Activated CD8-positive, alpha-beta memory T cell treated with anti-CD3 and anti-CD28 coated beads, Interleukin-2, amount 50 U/mL, for 1 hour (primary cell): ENCODE measurements at regions not wholly inside any gene's neighbourhood (a gene's known extent, or its start where the extent isn't known, plus 50 kb on each side); places are given as distances from the start of the nearest gene placed in this dataset.
"Not testable (repeated sequence)": the region's sequence is repeated elsewhere in the genome, so short reads cannot be mapped to it uniquely, and the experiment has no call there.

Source experiments
- DNase-seq: peaks from one replicate; pipeline ENCODE4 v3.0.0-alpha.2; 2020; ENCODE audit errors: extremely low read depth

DNA sequence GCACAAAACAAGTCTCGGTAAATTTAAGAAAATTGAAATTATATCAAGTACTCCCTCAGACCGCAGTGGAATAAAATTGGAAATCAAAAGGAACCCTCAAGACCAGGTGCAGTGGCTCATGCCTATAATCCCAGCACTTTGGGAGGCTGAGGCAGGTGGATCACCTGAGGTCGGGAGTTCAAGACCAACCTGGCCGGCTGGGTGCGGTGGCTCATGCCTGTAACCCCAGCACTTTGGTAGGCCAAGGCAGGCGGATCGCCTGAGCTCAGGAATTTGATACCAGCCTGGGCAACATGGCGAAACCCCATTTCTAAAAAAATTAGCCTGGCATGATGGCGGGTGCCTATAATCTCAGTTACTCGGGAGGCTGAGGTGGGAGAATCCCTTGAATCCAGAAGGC lies 135.7 kb upstream of the RAG2 start:
- DNase-seq = not testable (repeated sequence)

DNA sequence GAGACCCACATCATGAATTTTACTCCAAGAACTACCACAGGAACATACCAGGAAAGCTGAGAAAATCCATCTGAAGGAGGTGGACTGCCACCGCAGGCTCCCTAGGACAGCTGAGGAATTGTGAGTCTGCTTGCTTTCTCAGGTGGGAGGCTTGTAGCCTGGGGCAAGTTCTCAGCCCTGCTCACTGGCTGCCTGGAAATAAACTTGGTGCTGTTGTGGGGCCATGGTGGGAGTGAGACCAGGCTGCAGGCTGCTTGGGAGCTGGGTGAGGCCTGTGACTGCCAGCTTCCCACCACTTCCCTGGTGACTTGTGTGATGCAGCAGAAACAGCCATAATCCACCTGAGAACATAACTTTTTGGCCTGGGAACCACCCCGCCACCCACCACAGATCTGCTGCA lies 132.7 kb upstream of the RAG2 start:
- DNase-seq = no peak

DNA sequence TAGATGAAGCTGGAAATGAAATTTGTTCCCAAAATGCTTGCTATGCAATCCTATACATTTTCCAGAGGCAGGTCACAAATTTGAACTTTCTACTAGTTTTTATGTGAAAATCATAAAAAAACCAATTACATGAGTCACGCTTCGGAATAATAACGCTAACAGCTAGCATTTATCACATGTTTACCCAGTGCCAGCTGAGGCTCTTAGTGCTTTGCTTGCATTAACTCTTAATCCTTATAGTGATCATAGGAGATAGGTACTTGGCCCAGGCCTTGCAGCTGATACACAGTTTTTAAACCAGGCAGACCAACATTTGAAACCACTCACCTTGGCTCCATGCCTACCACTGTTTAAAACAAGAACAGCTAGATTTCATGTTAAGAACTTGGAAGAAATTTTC lies 131.8 kb upstream of the RAG2 start:
- no peak for DNase-seq

DNA sequence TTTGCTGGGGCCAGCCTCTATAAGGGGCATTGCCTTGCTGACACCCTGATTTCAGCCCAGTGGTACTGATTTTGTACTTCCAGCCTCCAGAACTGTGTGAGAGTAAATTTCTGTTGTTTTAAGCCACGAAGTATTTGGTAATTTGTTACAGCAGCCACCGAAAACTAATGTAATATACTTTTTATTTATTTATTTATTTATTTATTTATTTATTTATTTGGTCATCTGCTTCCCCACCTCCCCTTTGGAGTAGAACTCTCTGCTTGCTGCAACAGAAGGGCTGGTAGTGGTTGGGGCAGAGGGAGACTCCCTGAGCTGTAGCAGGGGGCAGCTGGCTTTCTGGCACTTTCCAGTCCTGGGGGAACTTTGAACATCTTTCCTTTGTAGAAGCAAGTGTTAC lies 128.4 kb upstream of the RAG2 start:
- DNase-seq = no peak

DNA sequence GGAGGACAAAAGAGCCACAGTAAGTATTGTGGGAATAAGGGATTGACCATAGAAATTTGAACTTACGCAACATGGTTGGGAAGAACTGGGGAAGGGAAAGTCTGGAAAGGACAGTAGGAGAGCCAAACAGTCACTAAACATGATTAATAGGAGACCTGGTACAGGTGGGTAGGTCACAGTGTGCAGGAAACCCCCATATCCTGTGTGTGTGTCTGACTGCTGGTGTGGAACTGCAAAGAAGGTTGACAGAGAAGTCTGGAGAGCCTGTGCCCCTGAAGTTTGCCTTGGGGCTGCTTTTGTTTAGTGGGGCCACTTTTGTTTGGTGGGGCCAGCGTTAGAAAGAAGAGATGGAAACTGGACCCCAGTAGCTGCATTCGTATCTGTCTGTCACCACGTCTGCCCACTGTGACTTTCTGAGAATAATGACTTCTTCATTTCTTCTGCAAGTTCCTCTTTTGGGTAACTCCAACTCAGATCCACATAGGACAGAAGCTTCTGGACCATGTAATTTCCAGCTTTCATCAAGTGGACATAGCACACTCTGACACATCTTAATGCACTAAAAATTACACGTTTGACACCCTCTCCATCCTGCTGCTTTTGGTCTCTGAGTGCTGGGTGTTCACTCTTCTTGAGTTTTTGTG lies 126.8 kb upstream of the RAG2 start:
- DNase-seq = no peak

DNA sequence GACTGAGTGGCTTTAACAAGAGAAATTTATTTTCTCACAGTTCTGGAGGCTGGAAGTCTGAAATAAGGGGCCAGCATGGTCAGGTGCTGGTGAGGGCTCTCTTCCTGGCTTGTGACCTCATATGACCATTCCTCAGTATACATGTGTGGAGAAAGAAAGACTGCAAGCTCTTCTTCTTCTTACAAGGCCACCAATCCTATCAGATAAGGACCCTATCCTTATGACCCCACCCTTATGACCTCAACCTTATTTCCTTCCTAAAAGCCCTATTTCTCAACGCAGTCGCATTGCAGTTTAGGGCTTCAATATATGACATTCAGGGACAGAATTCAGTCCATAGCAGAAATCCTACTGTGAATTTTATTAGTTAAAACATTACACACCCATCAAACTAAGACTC lies 124.4 kb upstream of the RAG2 start:
- no peak for DNase-seq

DNA sequence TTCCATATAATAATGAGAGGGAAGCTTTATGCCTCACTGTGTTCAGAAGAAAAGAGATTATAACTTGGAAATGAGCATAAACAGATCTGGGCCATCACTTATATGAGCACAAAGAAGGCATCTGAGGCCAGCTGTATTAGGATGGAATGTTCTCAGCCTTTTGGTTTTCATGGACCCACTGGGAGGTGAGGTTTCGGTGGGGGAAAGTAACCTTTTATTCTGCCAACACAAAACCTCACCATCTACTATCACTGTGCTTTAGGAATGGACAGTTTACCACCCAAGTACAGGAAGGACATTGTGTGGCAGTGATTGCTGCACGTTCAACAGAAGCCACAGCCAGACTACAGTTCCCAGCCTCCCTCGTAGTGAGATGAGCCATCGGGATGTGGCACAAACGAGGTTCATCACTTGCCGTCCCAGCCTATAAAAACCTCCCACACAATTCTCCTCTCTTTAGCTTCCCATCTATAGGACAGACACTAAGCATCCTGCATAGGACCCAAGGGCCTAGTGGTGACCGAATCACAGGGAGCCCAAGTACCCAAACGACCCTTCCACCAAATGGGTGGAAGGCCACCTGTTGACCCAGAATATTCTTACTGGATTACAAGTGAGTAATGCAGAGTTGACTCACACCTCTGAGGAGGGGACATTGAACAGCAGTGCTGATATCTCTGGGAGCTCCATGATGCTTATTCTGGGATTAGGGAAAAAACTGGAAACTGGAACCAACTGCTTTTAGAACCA lies 121.5 kb upstream of the RAG2 start:
- no peak for DNase-seq

DNA sequence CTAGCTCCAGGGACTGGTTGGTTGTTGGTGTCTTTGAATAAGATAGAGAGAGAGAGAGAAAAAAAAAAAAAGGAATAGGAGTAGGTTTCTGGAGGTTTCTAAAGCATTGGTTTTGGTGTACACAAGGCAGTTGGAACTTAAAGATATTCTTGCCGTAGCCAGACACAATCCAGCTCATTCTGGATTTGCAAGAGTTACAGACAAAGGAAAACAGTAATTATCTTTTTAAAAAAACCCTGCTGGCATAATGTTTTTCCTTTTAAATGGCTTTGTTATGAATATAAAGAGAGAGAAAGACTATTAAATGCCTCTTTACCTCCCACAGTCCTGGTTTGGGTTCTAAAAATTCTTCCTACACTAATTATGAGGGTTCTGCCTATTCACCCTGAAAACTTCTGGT lies 120.4 kb upstream of the RAG2 start:
- no peak for DNase-seq

DNA sequence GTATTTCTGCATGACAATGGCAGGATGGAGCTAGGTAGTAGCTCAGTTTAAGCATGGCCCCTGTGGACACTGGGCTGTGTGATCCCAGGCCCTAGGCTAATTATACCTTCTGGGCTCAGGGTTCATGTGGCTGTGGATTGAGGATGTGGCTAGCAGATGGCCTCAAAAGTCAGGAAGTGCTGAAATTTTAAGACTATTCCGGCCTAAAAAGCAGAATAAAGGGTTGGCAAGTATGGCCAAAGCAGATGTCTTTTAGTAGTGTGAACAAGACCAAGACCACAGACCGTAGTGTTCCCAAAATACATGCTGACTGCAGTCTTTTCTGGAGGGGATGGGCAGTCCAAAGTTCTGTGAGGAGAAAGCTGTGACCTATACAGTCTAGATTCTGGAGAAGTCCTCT lies 115.7 kb upstream of the RAG2 start:
- DNase-seq = no peak

DNA sequence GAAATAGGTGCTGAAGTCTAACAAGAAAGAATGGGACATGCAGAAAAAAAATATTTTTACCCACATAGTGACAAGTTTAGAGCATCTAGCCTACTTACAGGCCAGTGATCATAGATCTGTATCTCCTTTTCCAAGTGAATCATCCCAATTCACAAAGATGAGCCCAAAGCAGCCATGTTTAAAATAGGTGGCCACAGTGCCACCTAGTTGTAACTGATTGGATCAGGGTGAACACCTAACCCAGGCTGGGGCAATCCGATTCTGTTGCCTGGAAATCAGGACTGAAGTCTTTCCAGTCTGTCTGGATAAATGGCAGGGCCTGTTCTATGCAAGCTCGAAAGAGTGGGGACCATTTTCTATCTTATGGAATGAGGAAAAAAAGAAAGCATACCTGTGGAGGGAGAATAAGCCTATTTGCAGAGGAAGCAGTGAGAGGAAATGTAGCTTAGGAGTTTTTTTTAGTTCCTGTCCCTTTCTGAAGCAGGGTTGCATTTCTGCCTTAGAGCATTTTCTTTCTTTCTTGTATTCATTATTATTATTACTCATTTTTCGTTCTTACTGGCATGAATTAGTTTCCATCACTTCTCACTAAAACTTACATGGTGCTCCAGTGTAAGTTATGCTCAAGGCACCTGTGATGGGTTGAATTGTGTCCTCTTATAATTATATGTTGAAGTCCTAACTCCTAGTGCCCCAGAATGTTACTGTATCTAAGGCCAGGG lies 113.2 kb upstream of the RAG2 start:
- no peak for DNase-seq
